ENCODE measurements at regions not wholly inside any gene's neighbourhood (a gene's known extent, or its start where the extent isn't known, plus 50 kb on each side); places are given as distances from the start of the nearest gene placed in this dataset.

DNA sequence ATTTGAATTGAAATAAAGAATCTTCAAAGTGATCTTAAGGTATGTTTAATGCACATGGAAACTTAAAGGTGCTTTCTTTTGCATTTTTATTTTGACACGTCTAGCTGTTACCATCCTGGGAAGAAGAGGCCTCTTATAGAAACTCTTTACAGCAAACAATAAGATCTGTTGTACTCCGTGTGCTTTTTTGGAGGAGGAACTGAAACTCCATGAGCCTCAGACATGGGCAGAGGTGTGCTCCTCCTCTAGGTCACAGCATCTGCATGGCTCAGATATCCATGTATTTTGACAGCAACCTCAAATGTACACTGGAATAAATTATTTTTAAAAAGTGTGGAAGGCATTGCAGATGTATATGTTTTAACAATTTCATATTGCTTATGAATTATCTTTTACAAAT is 783.3 kb upstream of the SALL3 start:
- intact Hi-C loops (cut with DNase I; ENCODE audit: low total_unique reads), result no loop called here
- H3K36me3 ChIP-seq (ENCODE audit: low read depth, missing control alignments), result no peaks in the 10 kb centered on the region
- TF ChIP-seq, protein P1, sequence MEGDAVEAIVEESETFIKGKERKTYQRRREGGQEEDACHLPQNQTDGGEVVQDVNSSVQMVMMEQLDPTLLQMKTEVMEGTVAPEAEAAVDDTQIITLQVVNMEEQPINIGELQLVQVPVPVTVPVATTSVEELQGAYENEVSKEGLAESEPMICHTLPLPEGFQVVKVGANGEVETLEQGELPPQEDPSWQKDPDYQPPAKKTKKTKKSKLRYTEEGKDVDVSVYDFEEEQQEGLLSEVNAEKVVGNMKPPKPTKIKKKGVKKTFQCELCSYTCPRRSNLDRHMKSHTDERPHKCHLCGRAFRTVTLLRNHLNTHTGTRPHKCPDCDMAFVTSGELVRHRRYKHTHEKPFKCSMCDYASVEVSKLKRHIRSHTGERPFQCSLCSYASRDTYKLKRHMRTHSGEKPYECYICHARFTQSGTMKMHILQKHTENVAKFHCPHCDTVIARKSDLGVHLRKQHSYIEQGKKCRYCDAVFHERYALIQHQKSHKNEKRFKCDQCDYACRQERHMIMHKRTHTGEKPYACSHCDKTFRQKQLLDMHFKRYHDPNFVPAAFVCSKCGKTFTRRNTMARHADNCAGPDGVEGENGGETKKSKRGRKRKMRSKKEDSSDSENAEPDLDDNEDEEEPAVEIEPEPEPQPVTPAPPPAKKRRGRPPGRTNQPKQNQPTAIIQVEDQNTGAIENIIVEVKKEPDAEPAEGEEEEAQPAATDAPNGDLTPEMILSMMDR (IDR thresholded peaks at IDR 0.05), result no peak
- H3K9me3 ChIP-seq, result no peaks in the 10 kb centered on the region
- WGBS, 2 donors, result 78% methylated on average over 2 of the region's 2 CpGs
- no peaks in the 10 kb centered on the region for H3K4me1 ChIP-seq
- H3K27ac ChIP-seq, result no peak overlapping the region
- H3K27me3 ChIP-seq, result no peaks in the 10 kb centered on the region
- H3K4me3 ChIP-seq, result no peak overlapping the region
- no peak for DNase-seq

DNA sequence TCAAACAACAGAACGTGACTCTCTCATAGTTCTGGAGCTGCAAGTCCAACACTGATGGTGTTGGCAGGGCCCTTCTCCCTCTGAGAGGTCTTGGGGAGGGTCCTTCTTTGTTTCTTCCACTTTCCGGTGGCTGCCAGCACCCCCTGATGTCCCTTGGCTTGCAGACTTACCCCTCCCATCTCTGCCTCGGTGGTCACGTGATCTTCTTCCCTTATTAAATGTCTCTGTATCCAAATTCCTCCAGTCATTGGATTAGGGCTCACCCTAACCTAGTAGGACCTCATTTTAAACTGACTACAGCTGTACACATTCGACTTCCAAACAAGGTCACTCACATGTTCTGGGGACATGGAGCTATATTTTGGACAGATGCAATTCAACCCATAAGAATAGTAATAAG is 780.6 kb upstream of the SALL3 start:
- no peak for DNase-seq
- TF ChIP-seq, protein P1 (IDR thresholded peaks at IDR 0.05), result no peak
- no peak for TF ChIP-seq POLR2A (IDR thresholded peaks at IDR 0.05)
- no peaks in the 10 kb centered on the region for H3K9me3 ChIP-seq
- WGBS, 2 donors, result 58 to 70% methylated on average over 5 of the region's 5 CpGs
- no peaks in the 10 kb centered on the region for H3K4me1 ChIP-seq
- no peaks in the 10 kb centered on the region for H3K27me3 ChIP-seq
- intact Hi-C loops (cut with DNase I; ENCODE audit: low total_unique reads), result no loop called here
- no peak overlapping the region for H3K27ac ChIP-seq
- H3K4me3 ChIP-seq, result no peak overlapping the region
- H3K36me3 ChIP-seq (ENCODE audit: low read depth, missing control alignments), result no peaks in the 10 kb centered on the region

DNA sequence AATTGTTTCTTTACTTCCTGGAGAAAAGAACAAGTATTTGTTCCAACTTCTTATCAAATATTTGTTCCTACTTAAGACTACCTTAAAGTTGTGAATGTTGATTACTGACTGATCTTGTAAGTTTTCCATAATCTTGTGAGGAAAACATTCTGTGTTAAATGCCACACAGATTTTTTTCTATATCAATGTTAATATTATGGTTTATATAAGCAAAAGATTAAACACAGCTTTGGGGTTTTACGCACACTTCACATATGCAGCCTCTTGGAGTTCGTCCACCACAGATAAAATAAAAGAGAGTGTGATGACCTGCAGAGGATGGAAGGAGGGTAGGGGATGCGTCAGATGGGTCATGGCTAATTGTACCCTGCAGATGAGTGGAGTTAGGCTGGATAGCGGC is 780.0 kb upstream of the SALL3 start:
- Histone ChIP-seq H3K4me1 (no peaks in the 10 kb centered on the region), H3K9me3 (no peaks in the 10 kb centered on the region), H3K4me3 (no peak overlapping the region), H3K27me3 (no peaks in the 10 kb centered on the region), H3K36me3 (ENCODE audit: low read depth, missing control alignments) (no peaks in the 10 kb centered on the region), H3K27ac (no peak overlapping the region)
- TF ChIP-seq, protein P1 (IDR thresholded peaks at IDR 0.05), result no peak
- no peak for TF ChIP-seq POLR2A (IDR thresholded peaks at IDR 0.05)
- intact Hi-C loops (cut with DNase I; ENCODE audit: low total_unique reads), result no loop called here
- 64 to 81% methylated on average over 4 of the region's 4 CpGs for WGBS, 2 donors
- no peak for DNase-seq

DNA sequence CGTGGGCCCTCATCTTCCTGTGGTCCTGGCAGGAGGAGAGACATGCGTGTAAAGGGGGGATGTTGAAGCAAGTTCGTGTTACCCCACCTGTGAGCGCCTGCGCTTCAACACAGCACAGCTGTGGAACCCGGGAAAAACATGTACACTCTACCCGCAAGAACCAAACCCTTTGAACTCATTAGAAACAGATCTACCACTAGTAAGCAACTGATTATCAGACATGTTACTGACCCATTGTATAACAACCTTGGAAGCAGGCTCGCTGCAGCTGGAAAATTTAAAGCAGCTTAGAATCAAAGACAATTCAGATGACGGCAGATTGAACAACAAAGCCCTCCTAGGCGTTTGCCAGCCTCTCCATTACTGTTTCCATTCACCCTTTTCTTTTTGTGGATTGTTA is 771.7 kb upstream of the SALL3 start:
- Histone ChIP-seq H3K27me3 (no peaks in the 10 kb centered on the region), H3K27ac (no peak overlapping the region), H3K4me1 (no peaks in the 10 kb centered on the region), H3K4me3 (no peak overlapping the region), H3K9me3 (no peaks in the 10 kb centered on the region), H3K36me3 (ENCODE audit: low read depth, missing control alignments) (no peaks in the 10 kb centered on the region)
- no peak for DNase-seq
- intact Hi-C loops (cut with DNase I; ENCODE audit: low total_unique reads), result no loop called here
- TF ChIP-seq, protein P1 (IDR thresholded peaks at IDR 0.05), result no peak
- TF ChIP-seq POLR2A (IDR thresholded peaks at IDR 0.05), result no peak
- WGBS, 2 donors, result 63 to 73% methylated on average over 10 of the region's 10 CpGs

DNA sequence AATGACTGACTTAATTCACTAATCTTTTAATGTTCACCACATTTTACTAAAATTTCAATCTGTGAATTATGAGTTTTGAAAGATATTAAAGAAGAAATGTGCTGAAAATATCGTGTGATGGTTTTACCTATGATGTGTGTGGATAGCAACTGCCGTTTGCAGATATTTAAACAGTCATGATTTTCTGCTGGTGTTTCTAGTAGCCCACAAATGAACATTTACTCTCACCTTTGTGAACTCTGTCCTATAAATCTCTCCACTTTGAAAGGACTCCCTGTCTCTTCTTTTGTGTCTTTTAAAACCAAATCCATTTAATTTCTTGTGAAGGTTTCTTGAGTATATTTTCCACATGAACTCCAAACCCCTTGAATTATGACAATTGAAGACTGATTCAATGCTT is 771.2 kb upstream of the SALL3 start:
- intact Hi-C loops (cut with DNase I; ENCODE audit: low total_unique reads), result no loop called here
- no peak for DNase-seq
- no peaks in the 10 kb centered on the region for H3K9me3 ChIP-seq

More for the DNA sequence above, 771.2 kb upstream of the SALL3 start:
- 64 to 76% methylated on average over 2 of the region's 2 CpGs for WGBS, 2 donors
- no peak overlapping the region for H3K27ac ChIP-seq
- TF ChIP-seq, protein P1 (IDR thresholded peaks at IDR 0.05), result no peak
- TF ChIP-seq POLR2A (IDR thresholded peaks at IDR 0.05), result no peak
- no peaks in the 10 kb centered on the region for H3K4me1 ChIP-seq
- no peaks in the 10 kb centered on the region for H3K36me3 ChIP-seq (ENCODE audit: low read depth, missing control alignments)
- no peak overlapping the region for H3K4me3 ChIP-seq
- no peaks in the 10 kb centered on the region for H3K27me3 ChIP-seq
